ENCODE measurements at regions not wholly inside any gene's neighbourhood (a gene's known extent, or its start where the extent isn't known, plus 50 kb on each side); places are given as distances from the start of the nearest gene placed in this dataset.

DNA sequence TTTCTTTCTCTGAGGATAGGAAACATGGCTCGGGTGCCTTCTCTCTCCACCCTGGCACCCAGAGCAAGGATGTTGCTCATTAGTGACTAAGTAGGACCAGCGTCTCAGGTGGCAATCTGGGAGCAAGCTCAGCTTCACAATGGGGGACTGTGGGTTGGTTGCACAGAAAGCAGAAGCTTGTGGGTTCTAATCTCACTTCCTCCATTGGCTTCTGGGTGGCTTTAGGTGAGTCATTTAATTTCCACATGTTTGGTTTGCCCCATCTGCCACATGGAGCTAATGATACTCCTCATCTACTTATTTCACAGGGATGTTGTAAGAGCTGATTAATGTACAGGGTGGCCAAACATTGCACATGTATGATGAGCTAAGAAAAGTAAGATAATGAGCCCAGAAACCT, 54.8 kb upstream of the AKIRIN2 start:
- TF ChIP-seq EZH2 (IDR thresholded peaks at IDR 0.05; ENCODE audit: borderline replicate concordance, low read depth, low read length, severe bottlenecking) (no peak), FOS (IDR thresholded peaks at IDR 0.05; ENCODE audit: borderline replicate concordance, insufficient read depth, low read length) (peak; percentile 53), POLR2A (IDR thresholded peaks at IDR 0.05; ENCODE audit: low read depth, low read length) (no peak), JUN (IDR thresholded peaks at IDR 0.05; ENCODE audit: borderline replicate concordance, insufficient read depth, insufficient read length, low read depth) (no peak)
- TF ChIP-seq, protein P1, sequence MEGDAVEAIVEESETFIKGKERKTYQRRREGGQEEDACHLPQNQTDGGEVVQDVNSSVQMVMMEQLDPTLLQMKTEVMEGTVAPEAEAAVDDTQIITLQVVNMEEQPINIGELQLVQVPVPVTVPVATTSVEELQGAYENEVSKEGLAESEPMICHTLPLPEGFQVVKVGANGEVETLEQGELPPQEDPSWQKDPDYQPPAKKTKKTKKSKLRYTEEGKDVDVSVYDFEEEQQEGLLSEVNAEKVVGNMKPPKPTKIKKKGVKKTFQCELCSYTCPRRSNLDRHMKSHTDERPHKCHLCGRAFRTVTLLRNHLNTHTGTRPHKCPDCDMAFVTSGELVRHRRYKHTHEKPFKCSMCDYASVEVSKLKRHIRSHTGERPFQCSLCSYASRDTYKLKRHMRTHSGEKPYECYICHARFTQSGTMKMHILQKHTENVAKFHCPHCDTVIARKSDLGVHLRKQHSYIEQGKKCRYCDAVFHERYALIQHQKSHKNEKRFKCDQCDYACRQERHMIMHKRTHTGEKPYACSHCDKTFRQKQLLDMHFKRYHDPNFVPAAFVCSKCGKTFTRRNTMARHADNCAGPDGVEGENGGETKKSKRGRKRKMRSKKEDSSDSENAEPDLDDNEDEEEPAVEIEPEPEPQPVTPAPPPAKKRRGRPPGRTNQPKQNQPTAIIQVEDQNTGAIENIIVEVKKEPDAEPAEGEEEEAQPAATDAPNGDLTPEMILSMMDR (IDR thresholded peaks at IDR 0.05; ENCODE audit: extremely low read depth in 1 of 2, insufficient read depth in 1 of 2, low read depth in 1 of 2, low read length in 2 of 2): no peak
